T-cell (primary cell): ENCODE measurements at regions not wholly inside any gene's neighbourhood (a gene's known extent, or its start where the extent isn't known, plus 50 kb on each side); places are given as distances from the start of the nearest gene placed in this dataset.
"Not testable (repeated sequence)": the region's sequence is repeated elsewhere in the genome, so short reads cannot be mapped to it uniquely, and the experiment has no call there.

Source experiments
- ATAC-seq, 4 experiments: fragments of 200-7000 bp in 3 of 4; fragments of 150-1000 bp in 1 of 4; cut with Tn5 transposase; replicated peaks in 1 of 4; 1 replicate in 3 of 4; 2 replicates in 1 of 4; pipeline ENCODE4 v1.10.0; 2021; ENCODE audit warnings: moderate library complexity in 3 of 4, mild to moderate bottlenecking in 2 of 4, moderate number of reproducible peaks in 1 of 4
- CTCF ChIA-PET, 2 donors: fragments of 300-600 bp; sonication (Branson Sonifier 250); formaldehyde crosslinking; loops; one replicate each; lab custom pipeline; 2022; ENCODE audit warnings: antibody characterized with exemption in 2 of 2; lab: Charles Lee
- POLR2A ChIA-PET, 2 donors: fragments of 300-600 bp; sonication (Branson Sonifier 250); formaldehyde crosslinking; loops; one replicate each; lab custom pipeline; 2022; ENCODE audit warnings: antibody characterized with exemption in 2 of 2; lab: Charles Lee
- DNase-seq, 35 experiments: peaks; one replicate each; pipeline versions ENCODE4 v3.0.0 to v3.0.0-alpha.2; 2013 to 2023
- H3K27ac ChIP-seq: one replicate; pipeline ENCODE4 v1.5.1; 2013; ENCODE audit warnings: low read length
- H3K27me3 ChIP-seq, 2 experiments: replicated peaks in 1 of 2; 1 replicate in 1 of 2; 2 replicates in 1 of 2; pipeline versions ENCODE4 v1.6.1 to v1.7.0; 2013; ENCODE audit warnings: low read length in 1 of 2, mixed read lengths in 1 of 2; ENCODE audit not compliant: control insufficient read depth in 2 of 2, insufficient read depth in 2 of 2; ENCODE audit errors: extremely low read depth in 1 of 2
- H3K36me3 ChIP-seq, 2 donors: 1 replicate in 1 of 2; 2 replicates in 1 of 2; pipeline versions ENCODE4 v1.6.1 to v1.7.0; 2013; ENCODE audit warnings: low read length in 1 of 2; ENCODE audit not compliant: control insufficient read depth in 2 of 2, insufficient read depth in 1 of 2; ENCODE audit errors: extremely low read depth in 1 of 2
- H3K4me1 ChIP-seq, 2 experiments: 1 replicate in 1 of 2; 2 replicates in 1 of 2; pipeline versions ENCODE4 v1.6.1 to v1.7.0; 2013; ENCODE audit warnings: low read length in 2 of 2, mixed read lengths in 1 of 2; ENCODE audit not compliant: insufficient read depth in 2 of 2, control insufficient read depth in 1 of 2; ENCODE audit errors: extremely low read depth in 1 of 2
- H3K4me3 ChIP-seq, 2 donors: 1 replicate in 1 of 2; 2 replicates in 1 of 2; pipeline versions ENCODE4 v1.5.1 to v1.7.0; 2013; ENCODE audit warnings: mild to moderate bottlenecking in 2 of 2, low read length in 1 of 2, moderate library complexity in 1 of 2; ENCODE audit not compliant: control insufficient read depth in 1 of 2; ENCODE audit errors: extremely low read depth in 1 of 2
- H3K9me3 ChIP-seq: 2 replicates; pipeline ENCODE4 v1.7.0; 2013
- H3K27ac Mint-ChIP-seq, 2 donors: one replicate each; pipeline ENCODE4 v1.8.0; 2020 to 2021; ENCODE audit warnings: mild to moderate bottlenecking in 2 of 2, mixed read lengths in 2 of 2
- H3K27me3 Mint-ChIP-seq, 2 donors: one replicate each; pipeline ENCODE4 v1.8.0; 2021 to 2022; ENCODE audit warnings: mixed read lengths in 2 of 2
- H3K36me3 Mint-ChIP-seq: one replicate; pipeline ENCODE4 v1.8.0; 2021; ENCODE audit warnings: mixed read lengths
- H3K4me1 Mint-ChIP-seq, 3 donors: one replicate each; pipeline ENCODE4 v1.8.0; 2020 to 2022; ENCODE audit warnings: mixed read lengths in 3 of 3, mild to moderate bottlenecking in 1 of 3
- H3K4me3 Mint-ChIP-seq, 3 donors: one replicate each; pipeline ENCODE4 v1.8.0; 2020 to 2022; ENCODE audit warnings: mild to moderate bottlenecking in 3 of 3, mixed read lengths in 3 of 3, moderate library complexity in 3 of 3
- H3K9me3 Mint-ChIP-seq, 3 donors: one replicate each; pipeline ENCODE4 v1.8.0; 2020 to 2022; ENCODE audit warnings: mixed read lengths in 3 of 3
- WGBS: methylation state at CpG from one replicate; pipeline ENCODE4 v1.1.5; 2013; ENCODE audit warnings: missing lambda C conversion rate; ENCODE audit not compliant: insufficient coverage; 5-methylcytosine and 5-hydroxymethylcytosine counted together

GRCh38 chr15:95075792-95076677 lies 844.7 kb downstream of the MCTP2 start:
- Histone ChIP-seq H3K4me3 (no peak overlapping the region), H3K9me3 (no peaks in the 10 kb centered on the region), H3K27ac (no peak overlapping the region), H3K36me3 (no peaks in the 10 kb centered on the region), H3K27me3 (no peaks in the 10 kb centered on the region), H3K4me1 (no peaks in the 10 kb centered on the region)
- Mint-ChIP-seq H3K4me3 (no peak overlapping the region), H3K4me1 (no peaks in the 10 kb centered on the region), H3K27me3 (no peaks in the 10 kb centered on the region), H3K27ac (no peak overlapping the region), H3K9me3 (peaks cover 0 to 8% (median 4%) of the 10 kb centered on the region in 3 donors), H3K36me3 (no peaks in the 10 kb centered on the region)
- ChIA-PET POLR2A (no interaction called here), CTCF (no interaction called here)
- DNase-seq: no peak
- WGBS: 94% methylated on average over 5 of the region's 13 CpGs
- no peak for ATAC-seq

GRCh38 chr15:95076678-95076990 lies 845.3 kb downstream of the MCTP2 start:
- Mint-ChIP-seq H3K9me3 (peaks cover 0 to 8% (median 4%) of the 10 kb centered on the region in 3 donors), H3K36me3 (no peaks in the 10 kb centered on the region), H3K27ac (no peak overlapping the region), H3K4me3 (no peak overlapping the region), H3K27me3 (no peaks in the 10 kb centered on the region), H3K4me1 (no peaks in the 10 kb centered on the region)
- Histone ChIP-seq H3K27me3 (no peaks in the 10 kb centered on the region), H3K4me1 (no peaks in the 10 kb centered on the region), H3K36me3 (no peaks in the 10 kb centered on the region), H3K4me3 (no peak overlapping the region), H3K27ac (no peak overlapping the region), H3K9me3 (no peaks in the 10 kb centered on the region)
- CTCF ChIA-PET: no interaction called here
- POLR2A ChIA-PET: no interaction called here
- DNase-seq: no peak
- ATAC-seq: no peak

GRCh38 chr15:95078003-95078402 lies 846.6 kb downstream of the MCTP2 start:
- Histone ChIP-seq H3K36me3 (no peaks in the 10 kb centered on the region), H3K27me3 (no peaks in the 10 kb centered on the region), H3K4me3 (no peak overlapping the region), H3K9me3 (no peaks in the 10 kb centered on the region), H3K27ac (no peak overlapping the region), H3K4me1 (no peaks in the 10 kb centered on the region)
- H3K27me3 Mint-ChIP-seq: no peaks in the 10 kb centered on the region
- no peak overlapping the region for H3K27ac Mint-ChIP-seq
- DNase-seq: no peak
- ChIA-PET CTCF (no interaction called here), POLR2A (no interaction called here)
- H3K36me3 Mint-ChIP-seq: no peaks in the 10 kb centered on the region
- H3K9me3 Mint-ChIP-seq: peaks cover 0 to 8% (median 4%) of the 10 kb centered on the region in 3 donors
- H3K4me3 Mint-ChIP-seq: no peak overlapping the region
- no CpG with 5 or more reads among the region's 2 CpGs for WGBS
- H3K4me1 Mint-ChIP-seq: no peaks in the 10 kb centered on the region
- no peak for ATAC-seq

- H3K27me3 ChIP-seq, H3K4me3 Mint-ChIP-seq, H3K4me3 ChIP-seq, H3K9me3 ChIP-seq, H3K27ac ChIP-seq, DNase-seq, ATAC-seq, H3K9me3 Mint-ChIP-seq, CTCF ChIA-PET, H3K27ac Mint-ChIP-seq, H3K36me3 ChIP-seq, H3K36me3 Mint-ChIP-seq, H3K4me1 ChIP-seq, H3K4me1 Mint-ChIP-seq, H3K27me3 Mint-ChIP-seq, POLR2A ChIA-PET: not testable (repeated sequence)
- no CpG with 5 or more reads among the region's 1 CpG for WGBS
Measured at GRCh38 chr15:95080228-95080627, 848.9 kb downstream of the MCTP2 start.

- WGBS: 60% methylated on average over 1 of the region's 1 CpG
- no peaks in the 10 kb centered on the region for H3K4me1 ChIP-seq
- ChIA-PET POLR2A (no interaction called here), CTCF (no interaction called here)
- ATAC-seq (no peak), DNase-seq (no peak)
- Mint-ChIP-seq H3K9me3 (peaks cover 0 to 3% (median 0%) of the 10 kb centered on the region in 3 donors), H3K36me3 (no peaks in the 10 kb centered on the region), H3K4me3 (no peak overlapping the region), H3K4me1 (no peaks in the 10 kb centered on the region), H3K27ac (no peak overlapping the region), H3K27me3 (peaks cover 0 to 3% of the 10 kb centered on the region in 2 donors)
- H3K27me3 ChIP-seq: no peaks in the 10 kb centered on the region
- H3K9me3 ChIP-seq: no peaks in the 10 kb centered on the region
- H3K4me3 ChIP-seq: no peak overlapping the region
- H3K27ac ChIP-seq: no peak overlapping the region
- no peaks in the 10 kb centered on the region for H3K36me3 ChIP-seq
Measured at GRCh38 chr15:95085056-95085455, 853.7 kb downstream of the MCTP2 start.

- no peak for DNase-seq
- Histone ChIP-seq H3K9me3 (no peaks in the 10 kb centered on the region), H3K27ac (no peak overlapping the region), H3K27me3 (peaks cover 0 to 2% of the 10 kb centered on the region in 2 experiments), H3K4me3 (no peak overlapping the region), H3K36me3 (no peaks in the 10 kb centered on the region), H3K4me1 (no peaks in the 10 kb centered on the region)
- Mint-ChIP-seq H3K4me3 (no peak overlapping the region), H3K36me3 (no peaks in the 10 kb centered on the region), H3K27me3 (peaks cover 0 to 3% of the 10 kb centered on the region in 2 donors), H3K27ac (no peak overlapping the region), H3K9me3 (peaks cover 0 to 3% (median 0%) of the 10 kb centered on the region in 3 donors), H3K4me1 (no peaks in the 10 kb centered on the region)
- CTCF ChIA-PET: interaction anchor here in 1 of 2 donors (0.6 kb wide), 1 partner anchor 242 kb away, joined by 3 read pairs; no protein-coding TSS in a partner anchor
- 100% methylated on average over 1 of the region's 5 CpGs for WGBS
- POLR2A ChIA-PET: no interaction called here
- ATAC-seq: no peak
Measured at GRCh38 chr15:95086531-95087252, 855.3 kb downstream of the MCTP2 start.
